A673 (cell line): ENCODE measurements at regions not wholly inside any gene's neighbourhood (a gene's known extent, or its start where the extent isn't known, plus 50 kb on each side); places are given as distances from the start of the nearest gene placed in this dataset.
A peak's percentile ranks its signal among the peaks of the same experiment; 100 is the strongest.

Experiments used
- BruUV-seq: library from RNA; stranded (reverse); fragments of 400-500 nt; replicated peaks from 2 replicates; lab custom pipeline; 2021; lab: Mats Ljungman, UMichigan
- CTCF ChIA-PET: fragments of 300-600 bp; sonication (Branson Sonifier 250); formaldehyde crosslinking; loops from one replicate; lab custom pipeline; 2022; ENCODE audit warnings: antibody characterized with exemption; lab: Charles Lee
- POLR2A ChIA-PET: fragments of 300-600 bp; sonication (Branson Sonifier 250); formaldehyde crosslinking; loops from one replicate; lab custom pipeline; 2022; ENCODE audit warnings: antibody characterized with exemption; ENCODE audit not compliant: low non-redundant PET; lab: Charles Lee
- DNase-seq: peaks from one replicate; pipeline ENCODE4 v3.0.0-alpha.2; 2015; ENCODE audit warnings: low spot score
- H3K27ac ChIP-seq: fragments of 200-600 bp; sonication (generic); 2 replicates; pipeline ENCODE4 v1.5.1; 2016; ENCODE audit warnings: mixed run types, low read depth, mild to moderate bottlenecking, mixed read lengths, antibody characterized with exemption, low read length; ENCODE audit not compliant: poor library complexity, severe bottlenecking
- H3K27me3 ChIP-seq: fragments of 200-600 bp; sonication (generic); replicated peaks from 2 replicates; pipeline ENCODE4 v1.6.1; 2017; ENCODE audit warnings: mixed run types, low read depth, mild to moderate bottlenecking, mixed read lengths, antibody characterized with exemption, low read length; ENCODE audit not compliant: insufficient read depth, poor library complexity
- H3K36me3 ChIP-seq: fragments of 200-600 bp; sonication (generic); 2 replicates; pipeline ENCODE4 v1.6.1; 2016; ENCODE audit warnings: mixed run types, mild to moderate bottlenecking, mixed read lengths, antibody characterized with exemption, low read length; ENCODE audit not compliant: insufficient read depth, poor library complexity, severe bottlenecking
- H3K4me1 ChIP-seq: fragments of 200-600 bp; sonication (generic); 2 replicates; pipeline ENCODE4 v1.6.1; 2017; ENCODE audit warnings: mixed run types, mild to moderate bottlenecking, mixed read lengths, antibody characterized with exemption, low read length; ENCODE audit not compliant: insufficient read depth, poor library complexity, severe bottlenecking
- H3K4me3 ChIP-seq: fragments of 200-600 bp; sonication (generic); 2 replicates; pipeline ENCODE4 v1.5.1; 2016; ENCODE audit warnings: low read depth, mixed run types, mild to moderate bottlenecking, mixed read lengths, low read length; ENCODE audit not compliant: poor library complexity, severe bottlenecking
- H3K9me3 ChIP-seq: fragments of 200-600 bp; sonication (generic); 2 replicates; pipeline ENCODE4 v1.6.1; 2016; ENCODE audit warnings: mixed run types, low read depth, mild to moderate bottlenecking, mixed read lengths, antibody characterized with exemption, low read length; ENCODE audit not compliant: poor library complexity, severe bottlenecking
- CTCF ChIP-seq: fragments of 300-800, 200-600 bp; sonication (generic); conservative IDR thresholded peaks from 2 replicates; pipeline ENCODE4 v1.5.1; 2017; ENCODE audit warnings: low read depth, mild to moderate bottlenecking, antibody characterized with exemption, low read length, moderate library complexity, mixed read lengths
- EZH2 ChIP-seq: fragments of 200-600 bp; sonication (generic); IDR thresholded peaks from 2 replicates; pipeline ENCODE4 v1.6.1; 2017; ENCODE audit warnings: borderline replicate concordance, low read depth, mild to moderate bottlenecking, mixed read lengths, antibody characterized with exemption, low read length; ENCODE audit not compliant: poor library complexity, severe bottlenecking
- intact Hi-C: fragments of 100-400 bp; cut with micrococcal nuclease; formaldehyde crosslinking; loops from one replicate; pipeline ENCODE4 v1.10.0; 2022; ENCODE audit not compliant: unreplicated experiment

DNA sequence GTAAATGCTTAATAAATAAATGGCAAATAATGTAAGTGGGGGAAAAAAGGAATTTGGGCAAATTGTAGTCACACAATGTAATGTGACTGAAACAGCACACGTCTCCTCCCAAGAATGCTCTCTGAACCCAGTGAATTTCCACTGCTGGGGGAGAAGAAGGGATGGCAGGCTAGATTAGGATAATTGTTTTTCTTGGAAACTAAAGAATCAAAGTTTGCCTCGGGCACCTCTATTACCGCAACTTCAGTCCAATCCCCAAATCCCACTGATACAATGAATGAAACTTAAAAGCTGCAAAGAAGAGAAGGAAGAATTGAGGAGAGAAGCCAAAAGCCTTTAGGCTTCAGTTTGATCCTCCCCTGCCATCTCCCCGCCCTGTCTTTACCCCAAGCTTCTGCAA, 423.2 kb upstream of the PAPPA start:
- BruUV-seq: no TSS peak
- DNase-seq: no peak
- peaks cover 11% of the 10 kb centered on the region for H3K9me3 ChIP-seq
- TF ChIP-seq EZH2: no peak
- TF ChIP-seq CTCF: no peak
- ChIA-PET CTCF (no interaction called here), POLR2A (interaction anchor here (0.7 kb wide), 1 partner anchor 10 kb away, joined by 3 read pairs; no protein-coding TSS in a partner anchor)
- no peak overlapping the region for H3K4me3 ChIP-seq
- H3K36me3 ChIP-seq: no peaks in the 10 kb centered on the region
- no peak overlapping the region for H3K27ac ChIP-seq
- intact Hi-C loops: no loop called here
- no peaks in the 10 kb centered on the region for H3K27me3 ChIP-seq
- H3K4me1 ChIP-seq: peaks cover 18% of the 10 kb centered on the region

GRCh38 chr9:115730845-115731244, 422.7 kb upstream of the PAPPA start:
- intact Hi-C loops: no loop called here
- CTCF ChIA-PET: no interaction called here
- POLR2A ChIA-PET: interaction anchor here (0.7 kb wide), 1 partner anchor 10 kb away, joined by 3 read pairs; no protein-coding TSS in a partner anchor
- BruUV-seq: no TSS peak
- Histone ChIP-seq H3K27me3 (no peaks in the 10 kb centered on the region), H3K4me1 (peaks cover 18% of the 10 kb centered on the region), H3K4me3 (no peak overlapping the region), H3K9me3 (peaks cover 11% of the 10 kb centered on the region), H3K27ac (no peak overlapping the region), H3K36me3 (no peaks in the 10 kb centered on the region)
- DNase-seq: peak; percentile 8
- no peak for TF ChIP-seq CTCF
- no peak for TF ChIP-seq EZH2

DNA sequence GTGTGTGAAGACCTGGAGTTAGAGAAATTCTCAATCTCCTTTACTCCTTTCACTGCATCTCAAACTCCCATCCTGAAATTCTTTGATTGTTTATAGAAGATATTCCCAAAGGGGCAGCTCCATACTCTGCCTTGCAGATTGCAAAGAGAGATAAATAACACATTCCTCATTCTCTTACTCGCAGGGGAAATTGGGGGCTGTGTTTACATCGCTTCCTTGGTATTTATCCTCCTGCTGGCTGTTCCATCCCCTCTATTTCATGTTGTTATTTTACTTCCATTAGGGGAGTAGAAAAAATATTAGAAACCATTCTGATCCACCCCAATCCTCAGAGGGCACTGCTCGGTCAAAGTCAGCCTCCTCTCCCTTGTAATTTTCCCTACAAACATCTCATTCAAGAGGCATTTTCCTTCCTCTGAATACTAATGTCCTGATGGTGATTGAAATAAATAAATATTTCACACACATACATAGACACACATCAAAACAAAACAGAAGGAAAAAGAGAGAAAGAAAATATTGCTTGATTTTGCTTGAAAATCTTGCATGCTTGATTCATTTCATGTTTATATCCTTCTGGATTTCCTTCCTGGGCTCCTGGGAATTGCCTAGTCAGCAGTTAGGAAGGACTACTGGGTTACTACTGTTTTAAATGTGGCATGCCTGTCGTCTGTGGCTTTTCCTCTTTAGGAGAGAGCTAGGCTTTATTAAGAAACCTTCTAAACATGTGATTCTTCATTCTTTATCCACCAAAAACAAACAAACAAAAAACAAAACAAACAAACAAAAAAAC, 420.1 kb upstream of the PAPPA start:
- CTCF ChIA-PET: no interaction called here
- intact Hi-C loops: no loop called here

More for the DNA sequence above, 420.1 kb upstream of the PAPPA start:
- Histone ChIP-seq H3K36me3 (no peaks in the 10 kb centered on the region), H3K27me3 (no peaks in the 10 kb centered on the region), H3K4me3 (no peak overlapping the region), H3K27ac (no peak overlapping the region), H3K4me1 (peaks cover 18% of the 10 kb centered on the region), H3K9me3 (peaks cover 4% of the 10 kb centered on the region)
- POLR2A ChIA-PET: no interaction called here
- TF ChIP-seq CTCF: no peak
- TF ChIP-seq EZH2: no peak
- no TSS peak for BruUV-seq
- DNase-seq: peak; percentile 26
